DOHH2 (cell line): ENCODE measurements at regions not wholly inside any gene's neighbourhood (a gene's known extent, or its start where the extent isn't known, plus 50 kb on each side); places are given as distances from the start of the nearest gene placed in this dataset.
A peak's percentile ranks its signal among the peaks of the same experiment; 100 is the strongest.

Experiments
- H3F3A ChIP-seq: fragments of 200-600 bp; sonication (generic), shearing (Covaris generic); 2 replicates; pipeline ENCODE4 v1.6.0; 2016; ENCODE audit warnings: antibody characterized with exemption, mild to moderate bottlenecking; ENCODE audit not compliant: control insufficient read depth, insufficient read depth
- H3K27ac ChIP-seq: fragments of 200-600 bp; sonication (generic); 2 replicates; pipeline ENCODE4 v1.5.1; 2014; ENCODE audit warnings: low read depth, mild to moderate bottlenecking, low read length, moderate library complexity
- H3K27me3 ChIP-seq: fragments of 200-600 bp; sonication (generic); 2 replicates; pipeline ENCODE4 v1.6.1; 2014; ENCODE audit warnings: mild to moderate bottlenecking, low read length, mixed read lengths; ENCODE audit not compliant: control insufficient read depth
- H3K36me3 ChIP-seq: fragments of 200-600 bp; sonication (generic); 2 replicates; pipeline ENCODE4 v1.6.1; 2014; ENCODE audit warnings: mild to moderate bottlenecking, low read length, moderate library complexity, mixed read lengths; ENCODE audit not compliant: control insufficient read depth
- H3K4me1 ChIP-seq: fragments of 200-600 bp; sonication (generic); 2 replicates; pipeline ENCODE4 v1.6.1; 2014; ENCODE audit warnings: mild to moderate bottlenecking, low read length, mixed read lengths; ENCODE audit not compliant: control insufficient read depth
- H3K4me2 ChIP-seq: fragments of 200-600 bp; sonication (generic); 2 replicates; pipeline ENCODE4 v1.6.0; 2014; ENCODE audit warnings: mild to moderate bottlenecking, low read length, moderate library complexity
- H3K4me3 ChIP-seq: fragments of 200-600 bp; sonication (generic); 2 replicates; pipeline ENCODE4 v1.5.1; 2014; ENCODE audit warnings: mild to moderate bottlenecking, low read length, mixed read lengths
- H3K79me2 ChIP-seq: fragments of 200-600 bp; sonication (generic); 2 replicates; pipeline ENCODE4 v1.6.1; 2014; ENCODE audit warnings: mild to moderate bottlenecking, low read length, mixed read lengths; ENCODE audit not compliant: control insufficient read depth
- H3K9me2 ChIP-seq: fragments of 200-600 bp; sonication (generic); replicated peaks from 2 replicates; pipeline ENCODE4 v1.6.1; 2014; ENCODE audit warnings: mild to moderate bottlenecking, low read length, mixed read lengths; ENCODE audit not compliant: control insufficient read depth
- H3K9me3 ChIP-seq: fragments of 200-600 bp; sonication (generic); 2 replicates; pipeline ENCODE4 v1.6.1; 2014; ENCODE audit warnings: antibody characterized with exemption, low read length, mixed read lengths; ENCODE audit not compliant: control insufficient read depth, insufficient read depth
- H4K20me1 ChIP-seq: fragments of 200-600 bp; sonication (generic); 2 replicates; pipeline ENCODE4 v1.6.0; 2014; ENCODE audit warnings: low read depth, mild to moderate bottlenecking, antibody characterized with exemption, low read length, moderate library complexity; ENCODE audit not compliant: control insufficient read depth, insufficient read depth
- CTCF ChIP-seq: fragments of 200-600 bp; sonication (generic); IDR thresholded peaks from one replicate; pipeline ENCODE4 v1.5.1; 2014; ENCODE audit warnings: antibody characterized with exemption, mild to moderate bottlenecking, low read depth, low read length; ENCODE audit not compliant: poor library complexity, severe bottlenecking
- EZH2phosphoT487 ChIP-seq: fragments of 200-600 bp; sonication (generic); IDR thresholded peaks from 2 replicates; pipeline ENCODE4 v1.6.1; 2017; ENCODE audit warnings: borderline replicate concordance, mild to moderate bottlenecking, antibody characterized with exemption, low read length, moderate library complexity, mixed read lengths

GRCh38 chr11:26018336-26018735 is 313.6 kb upstream of the ANO3 start:
- no peaks in the 10 kb centered on the region for H3K79me2 ChIP-seq
- no peaks in the 10 kb centered on the region for H3K36me3 ChIP-seq
- no peaks in the 10 kb centered on the region for H3K9me2 ChIP-seq
- H3K4me2 ChIP-seq: 0 out of 2 replicates have a peak overlapping the region, but pooled peaks have one; percentile 2
- H4K20me1 ChIP-seq: no peaks in the 10 kb centered on the region
- no peaks in the 10 kb centered on the region for H3F3A ChIP-seq
- no peak for TF ChIP-seq CTCF
- no peak for TF ChIP-seq EZH2phosphoT487
- no peak overlapping the region for H3K4me3 ChIP-seq
- H3K4me1 ChIP-seq: peaks cover 26% of the 10 kb centered on the region
- no peaks in the 10 kb centered on the region for H3K27me3 ChIP-seq
- peaks cover 8% of the 10 kb centered on the region; the same call in 1 of the 2 replicates for H3K9me3 ChIP-seq
- H3K27ac ChIP-seq: peak overlapping the region; percentile 26; the same call in 1 of the 2 replicates

GRCh38 chr11:26019386-26019785 is 312.5 kb upstream of the ANO3 start:
- Histone ChIP-seq H3K27me3 (no peaks in the 10 kb centered on the region), H3K9me2 (no peaks in the 10 kb centered on the region), H3K4me3 (no peak overlapping the region), H4K20me1 (no peaks in the 10 kb centered on the region), H3K27ac (no peak overlapping the region), H3K36me3 (no peaks in the 10 kb centered on the region), H3F3A (no peaks in the 10 kb centered on the region), H3K9me3 (peaks cover 8% of the 10 kb centered on the region; the same call in 1 of the 2 replicates), H3K4me2 (no peak overlapping the region), H3K79me2 (no peaks in the 10 kb centered on the region), H3K4me1 (peaks cover 26% of the 10 kb centered on the region)
- TF ChIP-seq CTCF (no peak), EZH2phosphoT487 (no peak)

- Histone ChIP-seq H3F3A (no peaks in the 10 kb centered on the region), H3K4me3 (no peak overlapping the region), H4K20me1 (no peaks in the 10 kb centered on the region), H3K36me3 (no peaks in the 10 kb centered on the region), H3K9me3 (peaks cover under 1% of the 10 kb centered on the region; the same call in 1 of the 2 replicates), H3K9me2 (no peaks in the 10 kb centered on the region), H3K27me3 (no peaks in the 10 kb centered on the region), H3K4me1 (peaks cover 26% of the 10 kb centered on the region), H3K79me2 (no peaks in the 10 kb centered on the region), H3K27ac (no peak overlapping the region), H3K4me2 (no peak overlapping the region)
- TF ChIP-seq EZH2phosphoT487: no peak
- no peak for TF ChIP-seq CTCF
These were observed 310.9 kb upstream of the ANO3 start for GRCh38 chr11:26021017-26021416.
